ENCODE measurements at regions not wholly inside any gene's neighbourhood (a gene's known extent, or its start where the extent isn't known, plus 50 kb on each side); places are given as distances from the start of the nearest gene placed in this dataset.

GRCh38 chr4:117610706-117611308 lies 423.5 kb upstream of the NDST3 start:
- DNase-seq (no peak), ATAC-seq (ENCODE audit: low FRiP score in 2 of 2) (peak; percentile 26 to 28)
- Histone ChIP-seq H3K27me3 (no peaks in the 10 kb centered on the region), H3K4me1 (no peaks in the 10 kb centered on the region), H3K9me3 (peaks cover 0 to 6% (median 0%) of the 10 kb centered on the region in 4 donors), H3K36me3 (no peaks in the 10 kb centered on the region), H3K27ac (no peak overlapping the region), H3K4me3 (no peak overlapping the region)
- 67 to 71% methylated on average over 1 of the region's 1 CpG for WGBS, 2 donors
- TF ChIP-seq POLR2A (IDR thresholded peaks at IDR 0.05), result no peak
- no peak for TF ChIP-seq POLR2AphosphoS5 (IDR thresholded peaks at IDR 0.05)
- no peak for TF ChIP-seq CTCF (IDR thresholded peaks at IDR 0.05)
- TF ChIP-seq EP300 (IDR thresholded peaks at IDR 0.05), result no peak

- Histone ChIP-seq H3K4me3 (no peak overlapping the region), H3K27me3 (no peaks in the 10 kb centered on the region), H3K4me1 (no peaks in the 10 kb centered on the region), H3K27ac (no peak overlapping the region), H3K36me3 (no peaks in the 10 kb centered on the region), H3K9me3 (no peaks in the 10 kb centered on the region)
- WGBS, 2 donors, result 91 to 94% methylated on average over 4 of the region's 4 CpGs
- TF ChIP-seq POLR2A (IDR thresholded peaks at IDR 0.05) (no peak), POLR2AphosphoS5 (IDR thresholded peaks at IDR 0.05) (no peak), CTCF (IDR thresholded peaks at IDR 0.05) (no peak), EP300 (IDR thresholded peaks at IDR 0.05) (no peak)
- no peak for ATAC-seq (ENCODE audit: low FRiP score in 2 of 2)
- no peak for DNase-seq
Measured at GRCh38 chr4:117621673-117622072, 412.6 kb upstream of the NDST3 start.

GRCh38 chr4:117623326-117623725 lies 411.0 kb upstream of the NDST3 start:
- Histone ChIP-seq H3K27me3 (no peaks in the 10 kb centered on the region), H3K27ac (no peak overlapping the region), H3K4me1 (no peaks in the 10 kb centered on the region), H3K9me3 (no peaks in the 10 kb centered on the region), H3K4me3 (no peak overlapping the region), H3K36me3 (no peaks in the 10 kb centered on the region)
- no peak for DNase-seq
- TF ChIP-seq EP300 (IDR thresholded peaks at IDR 0.05) (no peak), POLR2AphosphoS5 (IDR thresholded peaks at IDR 0.05) (no peak), POLR2A (IDR thresholded peaks at IDR 0.05) (no peak), CTCF (IDR thresholded peaks at IDR 0.05) (no peak)
- ATAC-seq (ENCODE audit: low FRiP score in 2 of 2), result no peak
- WGBS, 2 donors, result 59 to 76% methylated on average over 1 of the region's 1 CpG

- DNase-seq (no peak), ATAC-seq (ENCODE audit: low FRiP score in 2 of 2) (no peak)
- 86 to 97% methylated on average over 4 of the region's 4 CpGs for WGBS, 2 donors
- H3K4me1 ChIP-seq, result no peaks in the 10 kb centered on the region
- no peaks in the 10 kb centered on the region for H3K36me3 ChIP-seq
- H3K27me3 ChIP-seq, result no peaks in the 10 kb centered on the region
- TF ChIP-seq POLR2AphosphoS5 (IDR thresholded peaks at IDR 0.05), result no peak
- no peak for TF ChIP-seq EP300 (IDR thresholded peaks at IDR 0.05)
- no peak for TF ChIP-seq CTCF (IDR thresholded peaks at IDR 0.05)
- TF ChIP-seq POLR2A (IDR thresholded peaks at IDR 0.05), result no peak
- no peaks in the 10 kb centered on the region for H3K9me3 ChIP-seq
- H3K4me3 ChIP-seq, result no peak overlapping the region
- H3K27ac ChIP-seq, result no peak overlapping the region
Measured at GRCh38 chr4:117626664-117627063, 407.6 kb upstream of the NDST3 start.

DNA sequence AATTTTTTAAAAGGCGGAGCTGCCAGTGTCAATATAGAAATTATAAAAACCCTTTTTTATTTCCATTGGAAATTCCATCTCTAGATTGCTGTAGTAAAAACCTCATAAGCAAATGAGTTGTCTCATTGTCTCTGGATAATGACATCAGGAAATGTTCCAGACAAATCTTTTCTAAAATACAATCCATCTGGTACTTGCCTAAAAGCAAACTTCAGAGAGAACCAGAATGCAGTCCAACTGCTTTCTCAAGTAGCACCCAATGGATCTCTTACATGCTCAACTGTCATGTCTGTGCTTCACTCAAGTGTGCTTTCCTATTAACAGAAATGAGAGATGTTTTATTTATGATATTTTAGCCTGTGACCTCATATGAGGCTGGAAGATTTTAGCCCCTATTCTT lies 399.6 kb upstream of the NDST3 start:
- Histone ChIP-seq H3K9me3 (no peaks in the 10 kb centered on the region), H3K36me3 (no peaks in the 10 kb centered on the region), H3K27me3 (no peaks in the 10 kb centered on the region), H3K4me1 (no peaks in the 10 kb centered on the region), H3K27ac (no peak overlapping the region), H3K4me3 (no peak overlapping the region)
- ATAC-seq (ENCODE audit: low FRiP score in 2 of 2) (no peak), DNase-seq (no peak)
- WGBS, 2 donors, result 83 to 87% methylated on average over 1 of the region's 1 CpG
- no peak for TF ChIP-seq POLR2A (IDR thresholded peaks at IDR 0.05)
- TF ChIP-seq EP300 (IDR thresholded peaks at IDR 0.05), result no peak
- TF ChIP-seq POLR2AphosphoS5 (IDR thresholded peaks at IDR 0.05), result no peak
- no peak for TF ChIP-seq CTCF (IDR thresholded peaks at IDR 0.05)
